SK-N-DZ (cell line): ENCODE measurements at regions not wholly inside any gene's neighbourhood (a gene's known extent, or its start where the extent isn't known, plus 50 kb on each side); places are given as distances from the start of the nearest gene placed in this dataset.
"Not testable (repeated sequence)": the region's sequence is repeated elsewhere in the genome, so short reads cannot be mapped to it uniquely, and the experiment has no call there.

Experiments used
- DNase-seq: peaks from one replicate; pipeline ENCODE4 v3.0.0-alpha.2; 2015; ENCODE audit warnings: low spot score

- no peak for DNase-seq
These were observed 1295.7 kb upstream of the NRXN1 start for GRCh38 chr2:52327641-52328040.

GRCh38 chr2:52314231-52314630 lies 1282.3 kb upstream of the NRXN1 start:
- no peak for DNase-seq

- DNase-seq: no peak
These were observed 1280.6 kb upstream of the NRXN1 start for GRCh38 chr2:52312486-52312885.

- DNase-seq: no peak
These were observed 1279.9 kb upstream of the NRXN1 start for GRCh38 chr2:52311862-52312261.

- DNase-seq: no peak
These were observed 1276.2 kb upstream of the NRXN1 start for GRCh38 chr2:52308156-52308555.

- DNase-seq: no peak
These were observed 1262.7 kb upstream of the NRXN1 start for GRCh38 chr2:52294628-52295027.

- no peak for DNase-seq
These were observed 1260.9 kb upstream of the NRXN1 start for GRCh38 chr2:52292801-52293200.

- no peak for DNase-seq
These were observed 1257.8 kb upstream of the NRXN1 start for GRCh38 chr2:52289741-52290140.

GRCh38 chr2:52288596-52288995 lies 1256.7 kb upstream of the NRXN1 start:
- DNase-seq: no peak

- DNase-seq: no peak
These were observed 1238.0 kb upstream of the NRXN1 start for GRCh38 chr2:52269696-52270485.

- DNase-seq: no peak
These were observed 1233.0 kb upstream of the NRXN1 start for GRCh38 chr2:52264911-52265310.

GRCh38 chr2:52264488-52264887 lies 1232.6 kb upstream of the NRXN1 start:
- DNase-seq: no peak

- DNase-seq: no peak
These were observed 1229.0 kb upstream of the NRXN1 start for GRCh38 chr2:52260904-52261303.

- not testable (repeated sequence) for DNase-seq
These were observed 1227.0 kb upstream of the NRXN1 start for GRCh38 chr2:52258967-52259366.

- no peak for DNase-seq
These were observed 1226.1 kb upstream of the NRXN1 start for GRCh38 chr2:52258038-52258437.

GRCh38 chr2:52253416-52253980 lies 1221.6 kb upstream of the NRXN1 start:
- no peak for DNase-seq

GRCh38 chr2:52238782-52239181 lies 1206.8 kb upstream of the NRXN1 start:
- DNase-seq: no peak

GRCh38 chr2:52222128-52222527 lies 1190.2 kb upstream of the NRXN1 start:
- DNase-seq: no peak

- DNase-seq: no peak
These were observed 1188.5 kb upstream of the NRXN1 start for GRCh38 chr2:52220393-52220792.

GRCh38 chr2:52210611-52211010 lies 1178.7 kb upstream of the NRXN1 start:
- no peak for DNase-seq

GRCh38 chr2:52210161-52210560 lies 1178.2 kb upstream of the NRXN1 start:
- DNase-seq: no peak

GRCh38 chr2:52194342-52194741 lies 1162.4 kb upstream of the NRXN1 start:
- no peak for DNase-seq

- DNase-seq: no peak
These were observed 1161.9 kb upstream of the NRXN1 start for GRCh38 chr2:52193804-52194203.
